Left colon (tissue), 2 donors: ENCODE measurements at regions not wholly inside any gene's neighbourhood (a gene's known extent, or its start where the extent isn't known, plus 50 kb on each side); places are given as distances from the start of the nearest gene placed in this dataset.
"Not testable (repeated sequence)": the region's sequence is repeated elsewhere in the genome, so short reads cannot be mapped to it uniquely, and the experiment has no call there.

Source experiments
- ATAC-seq: fragments of 200-7000 bp; cut with Tn5 transposase; one replicate; pipeline ENCODE4 v1.9.1; 2020; ENCODE audit warnings: mild to moderate bottlenecking, moderate library complexity
- DNase-seq, 2 donors: peaks; one replicate each; pipeline ENCODE4 v3.0.0-alpha.2; 2020
- intact Hi-C, 2 donors: fragments of 100-400 bp; cut with DNase I in 1 of 2; cut with micrococcal nuclease in 1 of 2; formaldehyde crosslinking; loops; one replicate each; pipeline versions ENCODE4 v1.11.2 to v1.14.0; 2022; cut with DNase I, micrococcal nuclease
- microRNA-seq, 2 donors: library from miRNA; unstranded; fragments of <30 nt; microRNA quantifications; one replicate each; pipeline versions ENCODE4 v1.1.0 to v1.2.0, GENCODE V29; 2020
- donor health status: DM: no; HTN: no; CAD: no.
- donor health status: DM: yes; HTN: yes; CAD: no.

GRCh38 chr12:25877446-25877845 lies 81.0 kb upstream of the RASSF8 start:
- DNase-seq, result no peak
- intact Hi-C loops, result no loop called here
- ATAC-seq, result no peak

GRCh38 chr12:25882266-25882665 lies 76.2 kb upstream of the RASSF8 start:
- DNase-seq (no peak), ATAC-seq (no peak)
- intact Hi-C loops, result no loop called here

GRCh38 chr12:25883026-25883916 lies 75.2 kb upstream of the RASSF8 start:
- intact Hi-C loops, result no loop called here
- DNase-seq (no peak), ATAC-seq (no peak)

- ATAC-seq (no peak), DNase-seq (no peak)
- intact Hi-C loops, result no loop called here
Measured at GRCh38 chr12:25884024-25884919, 74.2 kb upstream of the RASSF8 start.

- intact Hi-C loops, result no loop called here
- DNase-seq, result no peak
- no peak for ATAC-seq
Measured at GRCh38 chr12:25884920-25885234, 73.6 kb upstream of the RASSF8 start.

GRCh38 chr12:25886396-25886795 lies 72.1 kb upstream of the RASSF8 start:
- no peak for ATAC-seq
- intact Hi-C loops, result no loop called here
- DNase-seq, result no peak

- DNase-seq (no peak), ATAC-seq (no peak)
- intact Hi-C loops, result no loop called here
Measured at GRCh38 chr12:25887367-25887766, 71.1 kb upstream of the RASSF8 start.

GRCh38 chr12:25889185-25889584 lies 69.3 kb upstream of the RASSF8 start:
- intact Hi-C loops, result no loop called here
- DNase-seq (no peak), ATAC-seq (no peak)

GRCh38 chr12:25891095-25891494 lies 67.4 kb upstream of the RASSF8 start:
- intact Hi-C loops, ATAC-seq, DNase-seq: not testable (repeated sequence)

- ATAC-seq, result no peak
- intact Hi-C loops, result no loop called here
Measured at GRCh38 chr12:25894759-25895158, 63.7 kb upstream of the RASSF8 start.

GRCh38 chr12:25896981-25897380 lies 61.5 kb upstream of the RASSF8 start:
- no peak for DNase-seq
- ATAC-seq, result no peak
- intact Hi-C loops, result no loop called here

More at GRCh38 chr12:25894759-25895158, 63.7 kb upstream of the RASSF8 start:
- DNase-seq, result no peak

GRCh38 chr12:25903603-25904245 lies 54.8 kb upstream of the RASSF8 start:
- ATAC-seq (no peak), DNase-seq (no peak)
- intact Hi-C loops, result no loop called here

- ATAC-seq (no peak), DNase-seq (no peak)
- intact Hi-C loops, result no loop called here
Measured at GRCh38 chr12:25904442-25904841, 54.0 kb upstream of the RASSF8 start.

- intact Hi-C loops, result no loop called here
- ATAC-seq (no peak), DNase-seq (no peak)
Measured at GRCh38 chr12:25906651-25907340, 51.7 kb upstream of the RASSF8 start.

Small RNAs in the stretch of these regions (microRNA-seq; reads per million reads assigned to microRNA genes)
- 0 reads per million in 2 donors for gene MIR4302
